ENCODE measurements at regions not wholly inside any gene's neighbourhood (a gene's known extent, or its start where the extent isn't known, plus 50 kb on each side); places are given as distances from the start of the nearest gene placed in this dataset.
A peak's percentile ranks its signal among the peaks of the same experiment; 100 is the strongest.

DNA sequence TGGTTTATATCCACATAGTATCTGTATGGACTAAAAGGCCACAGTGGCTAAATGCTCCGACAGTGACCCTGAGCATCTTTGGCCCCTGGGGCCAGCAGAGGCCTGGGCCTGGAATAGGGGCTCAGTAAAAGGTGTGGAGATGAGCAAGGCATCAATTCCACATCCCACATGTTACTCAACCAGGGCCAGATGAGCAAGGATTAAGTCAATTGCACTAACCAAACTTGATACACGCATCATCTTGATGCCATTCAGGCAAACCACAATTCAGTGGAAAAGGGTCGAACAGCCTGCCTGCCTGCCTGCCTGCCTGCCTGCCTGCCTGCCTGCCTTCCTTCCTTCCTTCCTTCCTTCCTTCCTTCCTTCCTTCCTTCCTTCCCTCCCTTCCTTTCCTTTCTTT, 53.5 kb upstream of the DNAJA2 start:
- no peak overlapping the region for H3K4me3 ChIP-seq (ENCODE audit: low read length)
- TF ChIP-seq, protein P1, sequence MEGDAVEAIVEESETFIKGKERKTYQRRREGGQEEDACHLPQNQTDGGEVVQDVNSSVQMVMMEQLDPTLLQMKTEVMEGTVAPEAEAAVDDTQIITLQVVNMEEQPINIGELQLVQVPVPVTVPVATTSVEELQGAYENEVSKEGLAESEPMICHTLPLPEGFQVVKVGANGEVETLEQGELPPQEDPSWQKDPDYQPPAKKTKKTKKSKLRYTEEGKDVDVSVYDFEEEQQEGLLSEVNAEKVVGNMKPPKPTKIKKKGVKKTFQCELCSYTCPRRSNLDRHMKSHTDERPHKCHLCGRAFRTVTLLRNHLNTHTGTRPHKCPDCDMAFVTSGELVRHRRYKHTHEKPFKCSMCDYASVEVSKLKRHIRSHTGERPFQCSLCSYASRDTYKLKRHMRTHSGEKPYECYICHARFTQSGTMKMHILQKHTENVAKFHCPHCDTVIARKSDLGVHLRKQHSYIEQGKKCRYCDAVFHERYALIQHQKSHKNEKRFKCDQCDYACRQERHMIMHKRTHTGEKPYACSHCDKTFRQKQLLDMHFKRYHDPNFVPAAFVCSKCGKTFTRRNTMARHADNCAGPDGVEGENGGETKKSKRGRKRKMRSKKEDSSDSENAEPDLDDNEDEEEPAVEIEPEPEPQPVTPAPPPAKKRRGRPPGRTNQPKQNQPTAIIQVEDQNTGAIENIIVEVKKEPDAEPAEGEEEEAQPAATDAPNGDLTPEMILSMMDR (IDR thresholded peaks at IDR 0.05; ENCODE audit: insufficient read depth, low read depth, low read length, missing control alignments) = no peak
- peak; percentile 36 for DNase-seq (ENCODE audit: low read depth)

DNA sequence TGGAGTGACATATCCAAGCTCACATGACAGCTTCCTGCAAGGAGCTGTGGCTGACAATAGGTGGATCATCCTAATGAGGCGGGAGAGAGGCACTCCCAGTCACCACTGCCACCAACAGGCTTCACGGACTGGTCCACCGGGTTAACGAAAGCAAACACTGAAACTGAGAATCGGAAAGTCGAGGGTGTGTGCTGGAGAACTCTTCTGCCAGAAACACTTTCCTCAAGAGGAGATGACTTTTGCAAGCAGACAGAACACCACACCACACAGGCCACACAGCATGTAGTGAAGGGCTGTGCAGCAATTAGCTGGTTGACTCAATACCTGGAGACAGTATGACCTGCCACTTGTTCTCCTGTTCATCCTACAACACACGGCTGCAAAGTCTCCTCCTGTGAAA, 53.0 kb upstream of the DNAJA2 start:
- TF ChIP-seq, protein P1 (IDR thresholded peaks at IDR 0.05; ENCODE audit: insufficient read depth, low read depth, low read length, missing control alignments) = no peak
- DNase-seq (ENCODE audit: low read depth) = no peak
- H3K4me3 ChIP-seq (ENCODE audit: low read length) = no peak overlapping the region

DNA sequence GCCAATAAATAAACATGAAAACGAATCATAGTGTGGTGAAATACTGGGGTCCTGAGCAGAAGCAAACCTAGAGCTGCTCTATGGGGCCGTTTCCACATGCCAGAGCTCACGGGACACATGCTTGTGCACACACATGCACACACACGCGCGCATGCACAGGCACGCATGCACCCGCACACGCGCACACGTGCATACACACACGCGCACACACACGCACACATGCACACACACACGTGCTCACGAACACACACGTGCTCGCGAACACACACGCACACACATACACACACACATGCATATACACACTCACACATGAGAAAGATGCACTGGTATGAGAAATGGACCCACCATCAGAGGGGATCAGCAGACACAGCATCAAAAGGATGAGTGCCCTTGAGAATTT, 52.2 kb upstream of the DNAJA2 start:
- no peak for DNase-seq (ENCODE audit: low read depth)
- no peak overlapping the region for H3K4me3 ChIP-seq (ENCODE audit: low read length)
- TF ChIP-seq, protein P1 (IDR thresholded peaks at IDR 0.05; ENCODE audit: insufficient read depth, low read depth, low read length, missing control alignments) = no peak
